ENCODE measurements at regions not wholly inside any gene's neighbourhood (a gene's known extent, or its start where the extent isn't known, plus 50 kb on each side); places are given as distances from the start of the nearest gene placed in this dataset.

- no peak for DNase-seq
- H3K36me3 ChIP-seq (ENCODE audit: low read depth) = no peaks in the 10 kb centered on the region
- no peak overlapping the region for H3K4me3 ChIP-seq
- intact Hi-C loops (cut with DNase I, micrococcal nuclease) = no loop called here
- H3K4me1 ChIP-seq (ENCODE audit: low read depth) = no peaks in the 10 kb centered on the region
- TF ChIP-seq CTCF (IDR thresholded peaks at IDR 0.05) = no peak
- ATAC-seq = no peak
- H3K9me3 ChIP-seq = no peaks in the 10 kb centered on the region
These were observed 135.5 kb upstream of the RARB start for GRCh38 chr3:25292595-25292994.

GRCh38 chr3:25293736-25294135 lies 134.3 kb upstream of the RARB start:
- DNase-seq (no peak), ATAC-seq (no peak)
- Histone ChIP-seq H3K9me3 (no peaks in the 10 kb centered on the region), H3K4me1 (ENCODE audit: low read depth) (no peaks in the 10 kb centered on the region), H3K36me3 (ENCODE audit: low read depth) (no peaks in the 10 kb centered on the region), H3K4me3 (no peak overlapping the region)
- no peak for TF ChIP-seq CTCF (IDR thresholded peaks at IDR 0.05)
- intact Hi-C loops (cut with DNase I, micrococcal nuclease) = no loop called here

- no peak overlapping the region for H3K4me3 ChIP-seq
- ATAC-seq = no peak
- DNase-seq = no peak
- no peaks in the 10 kb centered on the region for H3K4me1 ChIP-seq (ENCODE audit: low read depth)
- intact Hi-C loops (cut with DNase I, micrococcal nuclease) = no loop called here
- TF ChIP-seq CTCF (IDR thresholded peaks at IDR 0.05) = no peak
- no peaks in the 10 kb centered on the region for H3K9me3 ChIP-seq
- no peaks in the 10 kb centered on the region for H3K36me3 ChIP-seq (ENCODE audit: low read depth)
These were observed 133.8 kb upstream of the RARB start for GRCh38 chr3:25294169-25294805.

- H3K36me3 ChIP-seq (ENCODE audit: low read depth) = no peaks in the 10 kb centered on the region
- TF ChIP-seq CTCF (IDR thresholded peaks at IDR 0.05) = no peak
- no peaks in the 10 kb centered on the region for H3K4me1 ChIP-seq (ENCODE audit: low read depth)
- ATAC-seq = no peak
- DNase-seq = no peak
- H3K9me3 ChIP-seq = no peaks in the 10 kb centered on the region
- no peak overlapping the region for H3K4me3 ChIP-seq
- intact Hi-C loops (cut with DNase I, micrococcal nuclease) = no loop called here
These were observed 130.1 kb upstream of the RARB start for GRCh38 chr3:25297667-25298585.

- no peak for ATAC-seq
- Histone ChIP-seq H3K9me3 (no peaks in the 10 kb centered on the region), H3K4me3 (no peak overlapping the region), H3K4me1 (ENCODE audit: low read depth) (no peaks in the 10 kb centered on the region), H3K36me3 (ENCODE audit: low read depth) (no peaks in the 10 kb centered on the region)
- no peak for DNase-seq
- TF ChIP-seq CTCF (IDR thresholded peaks at IDR 0.05) = no peak
- intact Hi-C loops (cut with DNase I, micrococcal nuclease) = no loop called here
These were observed 127.9 kb upstream of the RARB start for GRCh38 chr3:25300141-25300540.

All from mucosa of descending colon (tissue), 3 donors.